ENCODE measurements at regions not wholly inside any gene's neighbourhood (a gene's known extent, or its start where the extent isn't known, plus 50 kb on each side); places are given as distances from the start of the nearest gene placed in this dataset.

- no peaks in the 10 kb centered on the region for H3K27me3 Mint-ChIP-seq (ENCODE audit: low read depth in 2 of 2)
Observed at GRCh38 chr7:46198701-46199100, 277.6 kb upstream of the IGFBP3 start.

GRCh38 chr7:46197785-46198540 lies 276.9 kb upstream of the IGFBP3 start:
- Mint-ChIP-seq H3K4me3 (no peak overlapping the region), H3K4me1 (no peaks in the 10 kb centered on the region), H3K27me3 (ENCODE audit: low read depth in 2 of 2) (no peaks in the 10 kb centered on the region), H3K36me3 (no peaks in the 10 kb centered on the region), H3K27ac (no peak overlapping the region), H3K9me3 (peaks cover 2 to 10% of the 10 kb centered on the region in 2 donors)
- no peaks in the 10 kb centered on the region for H3K9me3 ChIP-seq (ENCODE audit: control insufficient read depth, insufficient read depth, low read length)
- H3K4me1 ChIP-seq (ENCODE audit: control insufficient read depth, insufficient read depth, low read length): no peaks in the 10 kb centered on the region
- ATAC-seq (no peak), DNase-seq (no peak)
- no peaks in the 10 kb centered on the region for H3K27me3 ChIP-seq (ENCODE audit: control insufficient read depth, insufficient read depth, low read length)
- no peak for TF ChIP-seq CTCF (IDR thresholded peaks at IDR 0.05)
- no peak overlapping the region for H3K4me3 ChIP-seq (ENCODE audit: low read length)
- WGBS (ENCODE audit: insufficient coverage): 88% methylated on average over 6 of the region's 7 CpGs
- no peak overlapping the region for H3K27ac ChIP-seq (ENCODE audit: low read length)
- H3K36me3 ChIP-seq (ENCODE audit: control insufficient read depth, insufficient read depth, low read length): no peaks in the 10 kb centered on the region
- intact Hi-C loops (cut with micrococcal nuclease): no loop called here

More at GRCh38 chr7:46198701-46199100, 277.6 kb upstream of the IGFBP3 start:
- no CpG with 5 or more reads among the region's 1 CpG for WGBS (ENCODE audit: insufficient coverage)
- no peak overlapping the region for H3K27ac ChIP-seq (ENCODE audit: low read length)
- no peak for DNase-seq
- Mint-ChIP-seq H3K36me3 (no peaks in the 10 kb centered on the region), H3K4me3 (no peak overlapping the region), H3K9me3 (peaks cover 2 to 10% of the 10 kb centered on the region in 2 donors), H3K4me1 (no peaks in the 10 kb centered on the region), H3K27ac (no peak overlapping the region)
- H3K27me3 ChIP-seq (ENCODE audit: control insufficient read depth, insufficient read depth, low read length): no peaks in the 10 kb centered on the region
- no peak for TF ChIP-seq CTCF (IDR thresholded peaks at IDR 0.05)
- no peaks in the 10 kb centered on the region for H3K36me3 ChIP-seq (ENCODE audit: control insufficient read depth, insufficient read depth, low read length)
- no peaks in the 10 kb centered on the region for H3K4me1 ChIP-seq (ENCODE audit: control insufficient read depth, insufficient read depth, low read length)
- H3K4me3 ChIP-seq (ENCODE audit: low read length): no peak overlapping the region
- no peaks in the 10 kb centered on the region for H3K9me3 ChIP-seq (ENCODE audit: control insufficient read depth, insufficient read depth, low read length)
- intact Hi-C loops (cut with micrococcal nuclease): no loop called here
- no peak for ATAC-seq

GRCh38 chr7:46195934-46196333 lies 274.9 kb upstream of the IGFBP3 start:
- WGBS (ENCODE audit: insufficient coverage): 71% methylated on average over 3 of the region's 3 CpGs
- TF ChIP-seq CTCF (IDR thresholded peaks at IDR 0.05): no peak
- Mint-ChIP-seq H3K9me3 (peaks cover 2 to 11% of the 10 kb centered on the region in 2 donors), H3K4me1 (no peaks in the 10 kb centered on the region), H3K27me3 (ENCODE audit: low read depth in 2 of 2) (no peaks in the 10 kb centered on the region), H3K36me3 (no peaks in the 10 kb centered on the region), H3K4me3 (no peak overlapping the region), H3K27ac (no peak overlapping the region)
- H3K27ac ChIP-seq (ENCODE audit: low read length): no peak overlapping the region
- H3K9me3 ChIP-seq (ENCODE audit: control insufficient read depth, insufficient read depth, low read length): no peaks in the 10 kb centered on the region
- no peaks in the 10 kb centered on the region for H3K27me3 ChIP-seq (ENCODE audit: control insufficient read depth, insufficient read depth, low read length)
- no peaks in the 10 kb centered on the region for H3K36me3 ChIP-seq (ENCODE audit: control insufficient read depth, insufficient read depth, low read length)
- H3K4me3 ChIP-seq (ENCODE audit: low read length): no peak overlapping the region
- ATAC-seq: no peak
- no peaks in the 10 kb centered on the region for H3K4me1 ChIP-seq (ENCODE audit: control insufficient read depth, insufficient read depth, low read length)
- DNase-seq: no peak
- intact Hi-C loops (cut with micrococcal nuclease): no loop called here

GRCh38 chr7:46192271-46192670 lies 271.2 kb upstream of the IGFBP3 start:
- DNase-seq: no peak
- WGBS (ENCODE audit: insufficient coverage): 66% methylated on average over 3 of the region's 3 CpGs

More at GRCh38 chr7:46192271-46192670, 271.2 kb upstream of the IGFBP3 start:
- Histone ChIP-seq H3K27me3 (ENCODE audit: control insufficient read depth, insufficient read depth, low read length) (no peaks in the 10 kb centered on the region), H3K36me3 (ENCODE audit: control insufficient read depth, insufficient read depth, low read length) (no peaks in the 10 kb centered on the region), H3K27ac (ENCODE audit: low read length) (no peak overlapping the region), H3K4me1 (ENCODE audit: control insufficient read depth, insufficient read depth, low read length) (no peaks in the 10 kb centered on the region), H3K9me3 (ENCODE audit: control insufficient read depth, insufficient read depth, low read length) (no peaks in the 10 kb centered on the region), H3K4me3 (ENCODE audit: low read length) (no peak overlapping the region)
- Mint-ChIP-seq H3K27me3 (ENCODE audit: low read depth in 2 of 2) (no peaks in the 10 kb centered on the region), H3K27ac (no peak overlapping the region), H3K36me3 (no peaks in the 10 kb centered on the region), H3K9me3 (peaks cover 6 to 13% of the 10 kb centered on the region in 2 donors), H3K4me1 (no peaks in the 10 kb centered on the region), H3K4me3 (no peak overlapping the region)
- TF ChIP-seq CTCF (IDR thresholded peaks at IDR 0.05): no peak
- intact Hi-C loops (cut with micrococcal nuclease): no loop called here
- no peak for ATAC-seq

Measured in natural killer cell (primary cell).